ENCODE measurements at regions not wholly inside any gene's neighbourhood (a gene's known extent, or its start where the extent isn't known, plus 50 kb on each side); places are given as distances from the start of the nearest gene placed in this dataset.

- DNase-seq = no peak
Observed at GRCh38 chr15:31905054-31905453, 125.3 kb upstream of the CHRNA7 start.

GRCh38 chr15:31925541-31925940 lies 104.8 kb upstream of the CHRNA7 start:
- no peak for DNase-seq

GRCh38 chr15:31930967-31931366 lies 99.3 kb upstream of the CHRNA7 start:
- DNase-seq = no peak

- DNase-seq = no peak
Observed at GRCh38 chr15:31932576-31932975, 97.7 kb upstream of the CHRNA7 start.

GRCh38 chr15:31934821-31935220 lies 95.5 kb upstream of the CHRNA7 start:
- DNase-seq = no peak

GRCh38 chr15:31953478-31953877 lies 76.8 kb upstream of the CHRNA7 start:
- no peak for DNase-seq

- DNase-seq = no peak
Observed at GRCh38 chr15:31954374-31955172, 75.7 kb upstream of the CHRNA7 start.

GRCh38 chr15:31955734-31956133 lies 74.6 kb upstream of the CHRNA7 start:
- no peak for DNase-seq

- DNase-seq = no peak
Observed at GRCh38 chr15:31957581-31957980, 72.7 kb upstream of the CHRNA7 start.

GRCh38 chr15:31964586-31965307 lies 65.6 kb upstream of the CHRNA7 start:
- no peak for DNase-seq

GRCh38 chr15:31970007-31970406 lies 60.3 kb upstream of the CHRNA7 start:
- DNase-seq = no peak

GRCh38 chr15:31973197-31973596 lies 57.1 kb upstream of the CHRNA7 start:
- DNase-seq = no peak

- DNase-seq = no peak
Observed at GRCh38 chr15:31974154-31974794, 56.0 kb upstream of the CHRNA7 start.

- DNase-seq = peak; percentile 15 to 47
Observed at GRCh38 chr15:31974855-31975829, 55.2 kb upstream of the CHRNA7 start.

- DNase-seq = no peak
Observed at GRCh38 chr15:31975830-31976229, 54.5 kb upstream of the CHRNA7 start.

- DNase-seq = no peak
Observed at GRCh38 chr15:31977138-31977537, 53.2 kb upstream of the CHRNA7 start.

GRCh38 chr15:31977812-31978661 lies 52.3 kb upstream of the CHRNA7 start:
- peak; percentile 13 to 56 for DNase-seq
